Cardiac septum (tissue), 1 donor: ENCODE measurements at regions not wholly inside any gene's neighbourhood (a gene's known extent, or its start where the extent isn't known, plus 50 kb on each side); places are given as distances from the start of the nearest gene placed in this dataset.
"Not testable (repeated sequence)": the region's sequence is repeated elsewhere in the genome, so short reads cannot be mapped to it uniquely, and the experiment has no call there.

Experiments used
- DNase-seq: peaks from one replicate; pipeline ENCODE4 v3.0.0-alpha.2; 2020; ENCODE audit warnings: low spot score
- intact Hi-C: fragments of 100-400 bp; cut with DNase I; formaldehyde crosslinking; loops from one replicate; pipeline ENCODE4 v1.14.0; 2022
- donor health status: DM: no; HTN: no; CAD: no.

DNA sequence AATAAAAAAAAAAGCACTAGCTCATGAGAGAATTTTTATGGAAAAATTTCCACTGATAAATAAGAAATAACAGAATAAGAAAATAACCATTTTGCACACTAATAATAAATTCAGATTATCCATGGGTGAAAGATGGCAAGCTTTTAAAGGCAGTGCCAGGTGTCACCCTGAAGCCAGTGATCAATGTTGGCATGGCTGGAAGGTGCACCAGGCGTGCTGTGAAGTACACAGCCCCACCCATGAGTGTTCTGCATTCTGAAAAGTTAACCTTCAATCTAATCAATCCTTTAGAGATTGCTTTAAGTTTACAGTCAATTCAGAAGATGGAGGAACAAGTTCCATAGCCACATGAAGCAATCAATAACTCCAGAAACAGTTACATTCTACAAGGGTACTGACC, 284.4 kb downstream of the C6orf118 start:
- no peak for DNase-seq
- intact Hi-C loops: no loop called here

DNA sequence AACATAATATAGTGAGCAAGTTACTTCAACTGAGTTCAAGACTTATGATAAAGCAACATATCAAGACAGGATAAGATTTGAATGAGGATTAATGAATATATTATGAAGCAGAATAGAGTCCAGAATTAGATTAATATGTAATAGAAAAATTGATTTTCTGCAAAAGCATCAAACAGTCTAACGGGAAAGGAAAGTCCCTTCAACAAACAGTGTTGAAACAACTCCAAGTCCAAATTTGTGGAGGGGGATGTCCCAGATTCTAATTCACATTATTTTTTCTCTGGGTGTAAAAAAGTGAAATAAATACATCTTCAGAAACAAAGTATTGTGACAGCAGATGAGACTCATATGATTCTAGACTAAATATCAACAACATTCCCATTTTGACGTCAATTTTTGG, 289.7 kb downstream of the C6orf118 start:
- intact Hi-C loops: no loop called here
- DNase-seq: no peak

DNA sequence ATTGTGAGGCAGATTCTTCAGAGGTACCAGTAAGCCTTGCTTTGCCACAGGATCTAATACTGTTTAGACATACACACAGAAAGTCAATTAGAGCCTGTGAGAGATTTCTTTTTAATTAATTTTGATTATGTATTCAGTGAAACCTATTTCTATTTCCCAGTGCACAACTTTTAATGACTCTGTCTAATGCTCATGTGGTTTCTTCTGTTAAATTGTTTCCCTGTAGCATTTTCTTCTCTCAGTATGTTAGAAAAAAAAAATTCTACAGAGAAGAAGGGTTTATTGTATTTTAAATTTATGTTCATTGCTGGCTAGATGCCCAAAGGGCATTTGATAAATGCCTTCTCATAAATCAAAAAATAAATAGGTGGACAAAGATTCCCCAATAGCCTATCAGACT, 293.7 kb downstream of the C6orf118 start:
- intact Hi-C loops: no loop called here

DNA sequence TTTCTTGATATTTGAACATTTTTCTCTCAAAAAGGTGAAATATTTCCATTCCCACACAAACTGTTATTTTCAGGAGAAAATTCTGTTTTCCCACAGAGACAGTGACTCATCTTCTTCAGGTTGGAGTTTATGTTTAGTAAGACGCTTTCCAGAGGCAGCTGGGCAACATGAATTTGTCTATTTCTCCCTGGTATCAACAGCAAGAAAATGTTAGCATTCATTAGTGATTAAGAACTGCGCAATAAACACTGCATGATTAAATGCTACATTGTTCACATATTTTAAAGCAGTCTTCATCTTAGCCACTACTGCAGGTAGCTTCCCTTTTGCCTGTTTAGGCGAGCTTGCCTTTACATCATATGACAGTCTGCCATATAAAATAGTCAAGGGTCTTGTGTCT, 295.7 kb downstream of the C6orf118 start:
- no peak for DNase-seq
- intact Hi-C loops: no loop called here

More for the DNA sequence above, 293.7 kb downstream of the C6orf118 start:
- DNase-seq: no peak

DNA sequence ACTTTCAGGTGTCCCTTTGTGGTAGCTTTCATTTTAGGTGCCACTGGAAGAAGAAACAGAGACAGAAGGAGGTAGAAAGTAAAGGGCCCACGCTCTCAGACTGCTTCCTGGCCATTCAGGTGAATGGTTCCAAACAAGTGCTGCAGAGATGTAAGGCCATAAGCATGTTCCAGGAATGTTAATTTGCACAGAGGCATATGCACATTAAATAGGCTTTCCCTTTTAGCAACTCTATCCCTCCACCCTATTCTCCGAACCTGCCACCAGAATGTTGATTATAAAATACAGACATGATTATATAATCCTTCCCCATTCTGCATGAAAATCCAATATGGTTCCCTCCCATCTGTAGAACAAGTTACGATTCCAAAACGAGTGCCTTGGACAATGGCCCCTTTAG, 297.2 kb downstream of the C6orf118 start:
- intact Hi-C loops: no loop called here
- no peak for DNase-seq

DNA sequence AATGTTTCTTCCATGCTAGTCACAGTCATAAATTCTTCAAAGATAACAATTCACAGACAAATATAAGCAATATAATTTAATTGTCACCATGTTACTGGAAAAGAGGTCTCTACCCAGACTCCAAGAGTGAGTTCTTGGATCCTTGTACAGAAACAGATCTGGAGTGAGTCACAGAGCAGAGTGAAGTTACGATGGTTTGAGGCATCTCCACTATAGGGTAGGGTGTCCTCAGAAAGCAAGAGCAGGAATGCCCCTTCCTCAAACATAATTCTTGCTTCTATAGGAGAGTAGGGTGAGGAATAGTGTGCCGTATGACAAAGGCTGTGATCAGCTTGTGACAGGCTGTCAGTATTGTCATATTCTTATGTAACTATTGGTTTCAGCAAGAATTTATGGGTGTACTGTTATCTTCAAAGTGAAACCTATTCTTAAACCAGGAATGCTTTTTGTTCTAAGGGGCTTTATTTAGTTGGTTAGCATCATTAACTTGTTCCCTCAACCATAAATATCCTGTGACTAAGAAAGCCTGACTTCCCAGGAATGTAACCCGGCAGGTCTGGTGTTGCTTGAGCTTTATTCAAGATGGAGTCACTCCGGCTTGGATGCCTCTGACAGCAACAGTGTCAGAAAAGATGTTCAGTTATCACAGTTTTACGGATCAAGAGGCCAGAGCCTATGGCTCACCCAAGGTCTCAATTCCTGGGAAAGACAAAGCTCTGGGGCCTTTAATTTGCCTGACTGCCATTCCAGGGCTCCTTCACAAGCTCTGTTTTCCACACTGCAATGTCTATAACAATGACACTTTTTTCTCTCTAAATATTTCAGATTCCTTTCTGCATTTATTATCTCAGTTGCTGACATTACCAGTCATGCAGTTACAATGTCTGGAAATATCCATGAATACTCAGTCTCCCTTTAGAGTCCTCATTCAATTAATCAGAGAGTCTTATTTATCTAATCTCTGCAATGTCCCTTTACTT, 298.6 kb downstream of the C6orf118 start:
- DNase-seq: no peak
- intact Hi-C loops: no loop called here

DNA sequence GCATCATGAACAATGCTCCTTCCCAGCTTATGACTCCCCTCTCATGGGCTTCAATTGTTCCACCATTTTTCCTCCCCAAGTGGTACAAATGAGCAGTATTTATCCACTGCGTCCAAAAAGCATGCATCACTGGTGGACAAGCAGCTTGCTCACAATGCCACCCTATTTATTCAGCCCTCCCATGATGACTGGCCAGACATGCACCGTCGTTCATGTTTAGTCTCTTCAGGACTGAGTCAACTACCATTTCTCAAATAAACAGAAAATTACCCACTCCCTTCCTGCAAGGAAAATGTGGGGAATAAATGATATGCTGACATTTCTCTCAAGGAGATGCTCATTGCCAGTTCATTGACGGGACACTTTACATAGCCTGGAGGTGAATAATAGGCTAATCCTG, 300.4 kb downstream of the C6orf118 start:
- intact Hi-C loops: no loop called here

DNA sequence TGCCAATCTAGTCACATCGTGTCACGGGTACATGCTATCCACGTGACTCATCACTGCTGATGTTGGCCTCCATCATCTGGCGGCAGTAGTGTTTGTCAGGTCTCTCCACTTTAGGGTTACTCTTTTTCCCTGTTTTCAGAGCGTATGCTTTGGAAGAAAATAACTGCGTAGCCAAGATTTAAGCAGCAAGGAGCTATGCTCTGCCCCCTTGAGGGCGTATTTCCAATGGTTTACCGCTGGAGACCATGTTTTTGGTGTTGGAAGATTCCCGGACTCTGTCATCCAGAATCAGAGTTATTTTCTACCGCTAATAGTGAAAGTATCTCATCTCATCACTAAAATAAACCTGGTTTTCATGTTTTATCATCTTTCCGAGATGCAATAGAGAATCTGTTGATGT, 306.5 kb downstream of the C6orf118 start:
- intact Hi-C loops: no loop called here
- DNase-seq: no peak

More for the DNA sequence above, 300.4 kb downstream of the C6orf118 start:
- no peak for DNase-seq

DNA sequence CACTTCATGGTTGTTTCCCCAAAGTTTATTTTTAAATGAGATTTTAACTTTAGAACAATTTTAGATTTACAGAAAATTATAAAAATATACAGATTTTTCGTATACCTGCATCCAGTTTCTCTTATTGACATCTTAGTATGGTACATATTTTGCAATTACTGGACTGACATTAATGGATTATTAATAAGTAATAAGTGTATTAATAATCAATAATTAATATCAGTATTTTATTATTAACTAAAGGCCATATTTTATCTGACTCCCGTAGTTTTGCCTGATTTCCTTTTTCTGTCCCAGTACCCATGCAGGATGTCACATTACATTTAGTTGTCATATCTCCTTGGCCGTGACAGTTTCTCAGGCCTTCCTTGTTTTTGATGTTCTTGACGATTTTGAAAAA, 307.0 kb downstream of the C6orf118 start:
- intact Hi-C loops: no loop called here
- DNase-seq: no peak

DNA sequence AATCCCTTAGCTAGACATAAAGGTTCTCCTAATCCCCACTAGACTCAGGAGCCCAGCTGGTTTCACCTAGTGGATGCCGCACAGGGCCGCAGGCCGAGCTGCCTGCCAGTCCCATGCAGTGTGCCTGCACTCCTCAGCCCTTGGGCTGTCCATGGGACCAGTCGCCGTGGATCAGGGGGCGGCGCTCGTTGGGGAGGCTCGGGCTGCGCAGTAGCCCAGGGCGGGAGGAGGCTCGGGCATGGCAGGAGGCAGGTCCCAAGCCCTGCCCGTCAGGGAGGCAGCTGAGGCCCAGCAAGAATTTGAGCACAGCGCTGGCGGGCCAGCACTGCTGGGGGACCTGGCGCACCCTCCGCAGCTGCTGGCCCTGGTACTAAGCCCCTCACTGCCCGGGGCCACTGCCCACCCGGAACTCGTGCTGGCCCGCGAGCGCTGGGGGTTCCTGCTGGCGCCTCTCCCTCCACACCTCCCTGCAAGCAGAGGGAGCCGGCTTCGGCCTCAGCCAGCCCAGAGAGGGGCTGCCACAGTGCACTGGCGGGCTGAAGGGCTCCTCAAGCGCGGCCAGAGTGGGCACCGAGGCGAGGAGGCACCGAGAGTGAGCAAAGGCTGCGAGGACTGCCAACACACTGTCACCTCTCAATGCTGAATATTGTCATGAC, 307.8 kb downstream of the C6orf118 start:
- DNase-seq: no peak
- intact Hi-C loops: no loop called here

DNA sequence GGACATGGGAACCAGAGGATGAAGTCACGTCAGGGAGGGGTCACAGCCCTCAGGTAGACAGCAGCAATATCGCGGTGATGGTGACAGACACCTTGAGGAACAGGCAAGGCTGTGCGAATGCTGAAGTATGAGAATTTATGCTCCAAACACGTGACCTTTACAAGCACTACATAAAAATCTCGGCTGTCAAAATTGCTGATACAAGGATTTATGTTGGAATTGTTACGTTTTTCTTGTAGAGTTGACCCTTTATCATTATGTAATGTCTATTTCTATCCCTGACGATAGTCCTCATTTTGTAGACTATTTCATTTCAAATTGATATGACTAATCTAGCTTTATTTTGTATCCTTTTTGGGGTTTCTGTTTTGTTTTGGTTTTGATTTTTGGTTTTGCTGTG, 311.1 kb downstream of the C6orf118 start:
- DNase-seq: no peak
- intact Hi-C loops: no loop called here

DNA sequence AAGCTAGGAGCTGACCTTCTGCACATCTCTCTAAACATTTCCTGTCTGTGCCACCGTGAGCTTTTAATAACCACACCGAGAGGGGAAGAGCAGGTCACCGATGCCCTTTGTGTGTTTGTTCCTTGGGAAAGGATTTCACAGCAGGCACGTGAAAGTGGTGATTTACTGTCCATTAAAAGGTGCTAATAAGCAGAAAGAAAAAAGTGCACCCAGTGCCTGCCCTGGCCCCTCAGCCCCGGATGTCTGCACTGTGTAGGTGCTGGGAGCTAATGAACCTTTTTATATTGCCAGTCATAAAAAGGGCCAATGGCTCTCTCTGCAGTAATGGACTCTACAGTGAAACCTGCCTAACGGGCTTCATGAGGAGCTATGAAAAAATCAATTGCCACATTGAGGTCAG, 312.6 kb downstream of the C6orf118 start:
- intact Hi-C loops: no loop called here
- DNase-seq: no peak

DNA sequence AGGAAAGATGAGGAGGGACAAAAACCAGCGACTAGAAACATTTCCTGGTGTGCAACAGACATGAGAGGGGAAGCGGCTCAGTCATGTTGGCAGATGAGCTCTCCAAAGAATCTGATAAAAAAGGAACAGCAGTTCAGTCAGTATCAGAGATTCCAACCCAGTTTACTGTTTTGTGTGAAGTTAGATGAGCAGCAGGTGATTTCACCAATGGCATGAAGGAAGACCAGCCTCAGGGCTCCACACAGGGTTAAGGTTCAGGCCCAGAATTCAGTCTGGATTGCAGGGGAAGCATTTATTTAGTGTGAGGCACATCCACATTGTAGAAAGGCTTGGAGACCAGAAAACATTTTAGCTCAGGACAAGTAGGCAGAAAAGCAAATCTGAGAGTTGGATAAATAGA, 317.8 kb downstream of the C6orf118 start:
- DNase-seq: no peak
- intact Hi-C loops: no loop called here

DNA sequence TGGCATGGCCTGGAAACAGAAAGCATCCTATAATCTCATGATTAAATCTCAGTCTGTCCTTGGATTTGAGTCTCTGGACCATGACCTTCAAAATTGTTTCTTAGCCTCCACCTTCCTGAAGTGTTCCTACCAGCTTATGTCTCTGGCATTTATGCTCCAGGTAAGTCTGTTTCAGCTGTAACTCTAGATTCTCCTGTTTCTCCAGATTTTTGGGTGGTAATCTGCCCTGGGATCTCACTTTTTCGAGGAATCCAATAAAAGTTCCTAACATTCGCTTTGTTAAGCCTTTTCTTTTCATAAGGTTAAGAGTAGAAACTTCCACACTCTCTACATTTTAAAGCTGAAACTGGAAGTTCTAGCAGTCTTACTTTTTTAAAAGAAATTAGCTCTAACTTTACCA, 318.5 kb downstream of the C6orf118 start:
- intact Hi-C loops: no loop called here
- no peak for DNase-seq

DNA sequence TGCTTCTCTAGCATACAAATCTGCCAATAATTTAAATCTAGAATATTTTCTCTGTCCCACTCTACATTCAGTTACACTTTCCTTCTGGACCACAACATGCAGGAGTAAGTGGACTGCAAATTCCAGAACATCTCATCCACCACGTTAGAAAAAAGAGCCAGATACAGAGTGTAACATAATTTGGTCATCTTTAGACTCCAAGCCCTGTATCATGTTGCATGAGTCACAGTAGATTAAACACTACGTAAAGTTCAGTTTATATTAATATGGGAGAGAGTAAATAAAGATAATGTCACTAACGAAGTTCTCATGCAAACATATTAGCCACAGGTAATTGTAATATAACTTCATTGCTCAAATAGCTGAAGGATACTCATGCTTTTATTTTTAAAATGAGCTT, 327.0 kb downstream of the C6orf118 start:
- intact Hi-C loops: no loop called here

DNA sequence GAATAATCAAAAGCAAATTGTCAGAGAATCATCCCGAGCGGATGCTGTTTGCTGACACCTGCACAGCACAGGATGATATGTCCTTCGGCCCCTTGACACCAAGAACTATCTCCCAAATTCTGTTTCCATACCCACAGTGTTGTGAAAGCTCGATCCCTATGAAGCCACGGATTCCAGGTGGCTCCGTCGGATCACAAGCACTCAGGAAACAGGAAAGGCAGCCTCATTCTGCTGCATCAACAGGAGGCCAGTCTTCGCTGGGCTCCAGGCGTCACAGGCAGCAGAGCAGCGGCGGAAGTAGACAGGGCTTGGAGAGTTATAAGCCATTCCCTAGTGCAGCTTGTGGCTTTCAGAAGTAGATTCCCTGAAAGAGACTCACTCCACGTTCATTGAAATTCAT, 342.3 kb downstream of the C6orf118 start:
- intact Hi-C loops: no loop called here

More for the DNA sequence above, 327.0 kb downstream of the C6orf118 start:
- no peak for DNase-seq

DNA sequence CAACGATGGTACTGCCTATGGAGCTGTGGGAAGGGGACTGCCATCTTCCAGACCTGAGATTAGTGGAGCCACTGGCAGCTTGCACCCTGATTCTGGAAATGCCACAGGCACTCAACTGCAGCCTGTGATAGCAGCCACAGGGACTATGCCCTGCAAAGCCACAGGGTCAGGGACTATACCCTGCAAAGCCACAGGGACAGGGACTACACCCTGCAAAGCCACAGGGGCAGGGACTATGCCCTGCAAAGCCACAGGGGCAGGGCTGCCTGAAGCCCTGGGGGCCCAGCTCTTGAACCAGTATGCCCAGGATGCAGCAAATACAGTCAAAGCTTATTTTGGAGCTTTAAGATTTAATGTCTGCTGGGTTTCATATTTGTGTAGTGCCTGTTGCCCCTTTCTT, 346.6 kb downstream of the C6orf118 start:
- DNase-seq: no peak

More for the DNA sequence above, 342.3 kb downstream of the C6orf118 start:
- DNase-seq: no peak

DNA sequence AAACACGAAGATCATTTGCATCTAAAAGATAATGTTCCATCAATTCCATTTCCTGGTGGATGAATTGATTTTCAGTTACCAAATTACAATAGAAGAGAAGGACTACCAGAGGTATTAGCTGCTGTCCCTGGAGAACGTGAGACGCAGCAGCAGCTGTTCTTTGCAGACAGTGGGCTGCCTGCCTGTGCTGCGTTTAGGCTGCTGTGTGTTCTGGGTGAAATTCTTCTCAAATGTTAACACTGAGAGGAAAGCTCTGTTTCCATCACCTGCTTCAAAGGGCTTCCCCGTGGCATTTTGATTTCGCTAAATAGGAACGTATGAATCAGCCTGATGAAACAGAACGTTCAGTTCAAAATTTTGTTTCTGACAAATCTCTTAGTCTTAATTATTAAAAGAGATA, 362.2 kb downstream of the C6orf118 start:
- intact Hi-C loops: no loop called here
- no peak for DNase-seq

More for the DNA sequence above, 346.6 kb downstream of the C6orf118 start:
- intact Hi-C loops: no loop called here

DNA sequence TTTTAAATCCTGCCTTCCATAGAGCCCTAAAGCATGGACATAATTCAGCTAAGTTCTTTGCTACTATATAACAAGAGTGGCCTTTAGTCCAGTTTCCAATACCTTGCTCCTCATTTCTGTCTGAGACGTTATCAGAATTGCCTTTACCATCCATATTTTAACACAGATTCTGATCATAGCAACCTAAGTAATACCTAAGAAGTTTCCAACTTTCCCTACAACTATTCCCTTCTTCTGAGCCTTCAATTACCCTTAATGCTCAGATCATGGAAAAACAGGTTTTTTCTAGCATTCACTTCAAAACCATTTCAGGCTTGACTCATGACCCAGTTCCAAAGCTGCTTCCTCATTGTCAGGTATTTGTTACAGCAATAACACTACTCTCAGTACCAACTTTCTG, 367.1 kb downstream of the C6orf118 start:
- DNase-seq: no peak
- intact Hi-C loops: no loop called here

DNA sequence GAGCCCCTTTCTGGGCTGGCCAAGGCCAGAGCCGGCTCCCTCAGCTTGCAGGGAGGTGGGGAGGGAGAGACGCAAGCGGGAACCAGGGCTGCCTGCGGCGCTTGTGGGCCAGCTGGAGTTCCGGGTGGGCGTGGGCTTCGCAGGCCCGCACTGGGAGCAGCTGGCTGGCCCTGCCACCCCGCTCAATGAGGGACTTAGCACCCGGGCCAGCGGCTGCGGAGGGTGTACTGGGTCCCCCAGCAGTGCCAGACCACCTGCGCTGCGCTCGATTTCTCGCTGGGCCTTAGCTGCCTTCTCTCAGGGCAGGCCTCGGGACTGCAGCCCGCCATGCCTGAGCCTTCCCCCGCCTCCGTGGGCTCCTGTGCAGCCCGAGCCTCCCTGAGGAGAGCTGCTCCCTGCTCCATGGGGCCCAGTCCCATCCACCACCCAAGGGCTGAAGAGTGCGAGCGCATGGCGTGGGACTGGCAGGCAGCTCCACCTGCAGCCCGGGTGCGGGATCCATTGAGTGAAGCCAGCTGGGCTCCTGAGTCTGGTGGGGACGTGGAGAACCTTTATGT, 376.1 kb downstream of the C6orf118 start:
- intact Hi-C loops, DNase-seq: not testable (repeated sequence)
